GM19452 (cell line): ENCODE measurements at regions not wholly inside any gene's neighbourhood (a gene's known extent, or its start where the extent isn't known, plus 50 kb on each side); places are given as distances from the start of the nearest gene placed in this dataset.

Experiments used
- ATAC-seq: cut with Tn5 transposase; IDR thresholded peaks from one replicate; pipeline ENCODE4 v1.9.1; 2021; ENCODE audit not compliant: unreplicated experiment

DNA sequence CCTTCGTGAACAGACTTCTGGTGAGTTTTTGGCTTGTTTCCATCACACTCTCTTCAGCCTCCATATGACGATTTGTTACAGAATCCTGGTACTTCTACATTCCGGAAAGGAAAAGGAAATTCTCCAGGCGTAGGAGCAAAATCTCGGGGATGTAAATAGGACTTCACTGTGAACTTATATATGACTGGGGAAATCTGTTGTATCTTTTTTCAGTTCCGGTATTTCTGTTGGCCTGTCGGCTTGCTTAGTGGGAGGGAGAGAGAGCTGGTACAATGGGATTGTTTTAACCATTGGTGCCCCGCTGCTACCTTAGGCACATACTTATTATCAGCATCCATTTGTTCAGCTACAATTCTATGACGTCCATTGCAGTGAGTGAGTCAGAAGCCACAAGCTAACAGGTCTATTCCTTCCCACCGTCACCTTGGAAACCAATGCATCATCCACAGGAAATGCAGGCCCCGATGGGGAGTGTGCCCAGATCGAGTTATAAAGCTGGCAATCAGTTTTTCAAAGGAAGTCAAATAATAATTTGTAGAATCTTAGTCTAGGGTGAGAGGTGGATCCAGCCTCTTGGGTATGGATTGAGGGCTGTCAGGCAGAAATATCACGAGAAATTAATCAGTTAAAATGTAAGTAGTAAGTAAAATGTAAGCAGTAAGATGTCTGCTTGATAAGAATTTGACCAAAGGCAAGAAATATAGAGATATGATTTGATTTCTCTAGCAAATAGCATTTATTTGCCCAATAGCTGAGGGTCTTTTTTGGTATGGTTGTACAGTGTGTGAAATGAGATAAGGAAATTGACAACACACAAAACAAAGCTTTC lies 92.0 kb upstream of the MKLN1 start:
- ATAC-seq = no peak

DNA sequence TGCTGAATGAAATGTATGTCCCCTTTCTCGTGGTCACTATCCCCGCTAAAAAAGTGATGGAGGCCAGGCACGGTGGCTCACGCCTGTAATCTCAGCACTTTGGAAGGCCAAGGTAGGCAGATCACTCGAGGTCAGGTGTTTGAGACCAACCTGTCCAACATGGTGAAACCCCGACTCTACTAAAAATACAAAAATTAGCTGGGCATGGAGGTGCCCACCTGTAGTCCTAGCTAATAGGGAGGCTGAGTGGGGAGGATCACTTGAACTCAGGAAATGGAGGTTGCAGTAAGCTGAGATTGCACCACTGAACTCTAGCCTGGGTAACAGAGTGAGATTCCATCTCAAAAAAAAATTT lies 91.4 kb upstream of the MKLN1 start:
- no peak for ATAC-seq

DNA sequence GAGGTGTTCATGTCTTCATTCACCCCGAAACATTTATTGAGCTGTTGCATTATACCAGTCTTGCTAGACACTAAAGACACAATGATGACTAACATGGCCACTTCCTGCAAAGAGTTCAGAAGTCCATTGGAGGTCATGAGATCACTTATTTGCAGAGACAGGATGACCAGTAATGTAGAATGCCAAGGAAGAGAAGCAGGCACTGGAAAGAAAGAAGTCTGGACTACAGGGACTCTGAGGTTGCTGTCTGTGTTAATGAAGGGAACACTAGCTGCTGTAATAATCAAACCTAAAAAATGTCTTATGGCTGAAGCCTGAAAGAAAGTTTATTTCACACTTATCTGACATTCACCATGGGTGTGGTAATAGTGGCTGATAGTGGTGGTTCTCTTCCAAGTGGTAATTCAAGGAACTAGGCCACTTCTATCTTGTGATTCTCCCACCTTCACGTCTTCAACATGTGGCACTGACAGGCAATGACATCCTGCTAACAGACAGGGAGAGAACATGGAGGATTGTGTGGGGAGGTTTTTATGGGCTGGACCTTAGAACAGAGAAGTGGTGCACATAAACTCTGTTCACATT lies 89.2 kb upstream of the MKLN1 start:
- no peak for ATAC-seq

DNA sequence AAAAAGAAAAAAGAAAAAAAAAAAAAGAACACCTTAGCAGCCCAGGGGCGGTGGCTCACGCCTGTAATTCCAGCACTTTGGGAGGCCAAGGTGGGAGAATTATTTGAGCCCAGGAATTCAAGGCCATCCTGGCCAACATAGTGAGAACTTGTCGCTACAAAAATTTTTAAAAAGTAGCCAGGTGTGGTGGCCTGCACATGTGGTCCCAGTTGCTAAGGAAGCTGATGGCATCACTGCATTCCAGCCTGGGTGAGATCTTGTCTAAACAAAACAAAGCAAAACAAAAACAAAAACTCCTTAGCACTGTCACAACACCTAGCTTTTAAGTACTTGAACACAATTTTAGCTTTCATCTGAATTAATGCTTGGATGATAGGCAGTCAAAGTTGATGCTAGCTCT lies 86.3 kb upstream of the MKLN1 start:
- no peak for ATAC-seq

DNA sequence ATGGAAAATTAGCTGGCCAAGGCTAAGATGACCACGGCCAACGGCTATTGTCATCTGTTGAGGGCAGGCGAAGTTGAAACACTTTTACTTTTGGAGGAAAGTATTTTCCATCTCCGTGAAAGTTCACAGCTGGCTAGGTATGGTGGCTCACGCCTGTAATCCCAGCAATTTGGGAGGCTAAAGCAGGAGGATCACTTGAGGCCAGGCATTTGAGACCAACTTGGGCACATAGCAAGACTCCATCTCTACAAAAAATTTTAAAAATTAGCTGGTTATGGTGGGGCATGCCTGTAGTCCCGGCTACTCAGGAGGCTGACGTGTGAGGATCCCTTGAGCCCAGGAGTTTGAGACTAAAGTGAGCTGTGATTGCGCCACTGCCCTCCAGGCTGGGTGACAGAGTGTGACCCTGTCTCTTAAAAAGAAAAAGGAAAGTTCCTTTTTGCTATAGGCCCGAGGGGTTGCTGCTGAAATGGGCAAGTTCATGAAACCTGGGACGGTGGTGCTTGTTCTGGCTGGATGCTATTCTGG lies 85.5 kb upstream of the MKLN1 start:
- ATAC-seq = no peak

DNA sequence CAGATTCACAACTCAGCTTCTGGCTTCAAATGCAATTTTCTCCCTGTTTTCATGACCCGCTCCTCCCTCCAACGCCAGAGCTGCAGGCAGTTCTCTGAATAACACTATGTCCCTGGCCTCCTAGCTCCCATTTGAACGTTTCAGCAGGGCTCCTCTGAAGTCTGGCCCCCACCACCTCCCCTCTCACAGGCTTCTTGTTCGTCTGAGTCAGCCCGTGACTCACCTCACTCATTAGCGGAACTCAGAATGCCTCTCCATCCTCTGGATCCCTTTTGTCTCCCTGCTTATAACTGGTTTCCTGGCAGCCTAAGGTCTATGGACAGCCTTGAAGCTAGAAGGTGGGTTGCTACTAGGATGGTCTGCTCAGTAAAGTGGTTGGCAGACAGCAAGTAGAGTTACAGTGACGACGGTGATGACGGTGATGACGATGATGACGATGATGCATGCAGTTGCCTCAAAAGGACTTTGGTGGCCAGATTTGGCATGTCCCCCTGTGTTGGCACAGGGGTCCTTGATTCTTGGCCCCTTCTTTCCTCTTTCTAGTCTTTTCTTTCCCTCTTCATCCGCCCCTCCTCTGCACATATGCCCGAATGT lies 83.3 kb upstream of the MKLN1 start:
- ATAC-seq = no peak

DNA sequence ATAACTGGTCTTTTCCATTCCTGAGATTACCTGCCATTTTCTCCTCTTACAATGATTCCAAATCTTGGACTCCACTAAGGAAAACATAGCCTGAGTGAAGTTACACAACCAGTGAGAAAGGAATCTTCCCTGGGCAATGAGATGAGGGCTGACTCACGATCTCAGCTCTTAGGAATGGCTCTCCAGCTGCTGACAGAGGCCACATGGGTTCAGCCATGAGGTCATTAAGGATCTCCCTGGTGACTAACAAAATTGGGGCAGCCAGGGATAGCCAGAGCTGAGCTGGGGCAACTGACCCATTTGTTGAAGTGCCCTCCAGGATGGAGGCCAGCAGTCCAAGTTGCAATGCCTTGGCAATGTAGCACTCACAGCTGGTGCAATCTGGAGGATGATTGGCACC lies 78.7 kb upstream of the MKLN1 start:
- no peak for ATAC-seq

DNA sequence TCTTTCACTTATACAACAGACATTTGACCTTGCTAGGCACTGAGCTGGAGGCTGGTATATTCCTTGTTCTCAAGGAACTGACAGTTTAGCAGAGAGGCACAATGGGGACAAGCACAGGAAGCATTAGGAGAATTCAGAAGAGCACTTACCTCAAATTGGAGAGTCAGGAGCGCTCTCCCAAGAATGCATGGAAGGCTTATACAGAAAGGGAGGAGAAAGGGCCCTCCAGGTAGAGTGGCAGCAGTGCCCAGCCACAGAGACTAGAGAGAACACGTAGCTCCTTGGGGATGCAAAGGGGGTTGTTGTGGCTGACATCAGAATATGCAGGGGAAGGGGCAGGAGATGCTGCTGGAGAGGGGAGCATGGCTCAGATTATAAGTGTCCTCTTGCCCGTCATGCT lies 78.2 kb upstream of the MKLN1 start:
- ATAC-seq = no peak

DNA sequence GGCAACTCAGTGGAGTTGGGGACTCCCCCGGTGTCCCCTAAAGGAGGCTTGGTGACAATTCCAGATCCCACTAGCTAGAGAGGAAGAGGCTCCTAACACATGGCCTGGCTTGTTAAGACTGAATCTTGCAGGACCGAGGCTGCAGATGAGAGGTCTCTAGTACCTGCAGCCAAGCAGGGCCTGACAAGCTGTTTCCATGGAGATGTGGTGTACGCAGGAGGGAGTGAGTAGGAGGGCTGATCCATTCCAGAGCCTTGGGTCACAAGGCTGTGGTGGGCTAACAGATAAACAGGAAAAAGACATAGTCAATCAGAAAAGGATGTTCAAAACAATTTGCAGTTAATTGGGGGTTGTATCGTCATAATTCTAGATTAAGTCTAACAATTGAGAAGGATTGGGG lies 77.3 kb upstream of the MKLN1 start:
- ATAC-seq = no peak

DNA sequence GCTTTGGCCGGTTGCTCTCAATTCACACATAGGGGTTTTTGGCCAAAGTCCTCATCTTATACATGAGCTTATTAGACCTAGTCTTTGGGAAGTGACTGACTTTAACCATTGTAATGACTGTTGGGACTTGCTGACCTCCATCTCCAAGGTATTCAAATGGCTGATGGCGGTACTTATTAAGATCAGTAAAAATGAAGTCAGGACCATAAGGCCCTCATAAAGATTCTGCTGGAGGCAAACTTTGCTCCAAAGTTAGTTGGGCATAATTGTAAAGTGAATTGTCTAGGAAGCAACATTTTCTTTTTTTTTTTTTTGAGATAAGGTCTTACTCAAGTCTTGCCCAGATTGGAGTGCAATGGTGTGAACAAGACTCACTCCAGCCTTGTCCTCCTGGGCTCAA lies 76.3 kb upstream of the MKLN1 start:
- ATAC-seq = no peak

DNA sequence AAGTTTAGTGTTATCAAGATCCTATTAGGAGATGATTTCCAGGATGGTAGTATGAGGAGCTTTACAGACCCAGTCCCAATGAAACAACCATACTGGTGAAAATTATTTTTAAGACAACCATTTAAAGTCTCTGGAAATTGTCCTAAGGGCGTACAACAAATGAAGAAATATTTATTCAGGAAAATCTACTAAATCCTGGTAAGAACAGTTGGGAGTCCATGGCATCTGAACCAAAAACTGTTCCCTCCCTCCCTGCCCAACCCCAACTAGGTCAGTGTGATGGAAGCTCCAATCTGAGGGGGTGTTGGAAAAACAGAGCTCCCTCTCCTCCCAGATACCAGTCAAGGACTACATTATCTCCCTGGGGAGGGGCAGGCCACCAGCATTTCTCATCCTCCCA lies 74.7 kb upstream of the MKLN1 start:
- ATAC-seq = no peak

DNA sequence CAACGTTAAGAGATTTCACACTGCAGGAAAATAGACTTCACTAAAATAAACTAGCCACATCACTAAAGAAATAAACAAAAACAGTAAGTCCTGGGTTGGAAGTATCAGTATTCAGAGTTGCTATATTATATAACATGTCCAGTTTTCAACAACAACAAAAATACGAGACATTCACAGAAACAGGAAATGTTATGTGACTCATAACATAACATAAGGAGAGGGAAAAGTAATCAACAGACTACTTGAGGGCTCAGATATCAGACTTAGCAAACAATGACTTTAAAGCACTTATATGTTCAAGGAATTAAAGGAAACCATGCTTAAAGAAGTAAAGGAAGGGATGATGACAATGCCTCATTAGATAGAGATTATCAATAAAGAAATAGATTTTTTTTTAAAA lies 73.5 kb upstream of the MKLN1 start:
- ATAC-seq = no peak

DNA sequence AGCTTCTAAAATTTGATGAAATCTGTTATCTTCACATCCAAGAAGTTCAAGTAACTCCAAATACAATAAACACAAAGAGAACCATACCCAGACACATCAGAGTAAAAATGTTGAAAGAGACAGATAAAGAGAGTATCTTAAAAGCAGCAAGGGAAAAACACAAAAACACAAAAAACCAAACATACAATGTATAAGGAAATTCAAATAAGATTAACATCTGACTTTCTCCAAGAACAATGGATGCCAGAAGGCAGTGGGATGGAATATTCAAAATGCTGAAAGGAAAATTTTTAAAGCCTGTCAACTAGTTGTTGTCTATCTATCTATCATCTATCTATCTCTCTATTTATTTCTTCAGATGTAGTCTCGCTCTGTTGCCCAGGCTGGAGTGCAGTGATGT lies 72.4 kb upstream of the MKLN1 start:
- ATAC-seq = no peak

DNA sequence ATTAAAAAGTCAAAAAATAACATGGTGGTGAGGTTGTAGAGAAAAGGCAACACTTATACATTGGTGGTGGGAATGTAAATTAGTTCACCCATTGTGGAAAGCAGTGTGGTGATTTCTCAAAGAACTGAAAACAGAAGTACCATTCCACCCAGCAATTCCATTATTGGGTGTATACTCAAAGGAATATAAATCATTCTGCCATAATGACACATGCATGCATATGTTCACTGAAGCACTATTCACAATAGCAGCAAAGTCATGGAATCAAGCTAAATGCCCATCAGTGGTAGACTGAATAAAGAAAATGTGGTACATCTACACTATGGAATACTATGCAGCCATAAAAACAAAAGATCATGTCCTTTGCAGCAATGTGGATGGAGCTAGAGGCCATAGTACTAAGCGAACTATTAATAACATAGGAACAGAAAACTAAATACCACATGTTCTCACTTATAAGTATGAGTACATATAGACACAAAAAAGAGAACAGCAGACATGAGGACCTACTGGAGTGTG lies 66.1 kb upstream of the MKLN1 start:
- ATAC-seq = no peak

DNA sequence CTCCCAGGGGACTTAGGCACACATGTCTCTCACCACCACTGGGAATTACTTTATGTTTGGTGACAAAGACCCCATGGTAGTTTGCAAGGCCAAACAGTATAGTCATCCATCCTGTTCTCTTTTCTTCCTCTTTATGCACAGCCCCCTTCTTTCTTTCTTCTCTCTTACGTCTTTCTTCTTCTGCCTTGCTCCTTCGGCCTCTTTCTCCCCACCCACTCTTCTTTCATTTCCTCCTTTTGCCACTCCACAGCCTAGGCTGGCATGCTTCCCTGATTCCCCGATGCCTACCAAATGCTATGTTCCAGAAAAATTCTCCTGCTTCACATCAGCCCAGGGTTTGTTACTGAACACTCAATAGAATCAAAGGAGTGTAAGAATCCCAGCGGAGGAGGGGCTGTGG lies 62.4 kb upstream of the MKLN1 start:
- no peak for ATAC-seq

DNA sequence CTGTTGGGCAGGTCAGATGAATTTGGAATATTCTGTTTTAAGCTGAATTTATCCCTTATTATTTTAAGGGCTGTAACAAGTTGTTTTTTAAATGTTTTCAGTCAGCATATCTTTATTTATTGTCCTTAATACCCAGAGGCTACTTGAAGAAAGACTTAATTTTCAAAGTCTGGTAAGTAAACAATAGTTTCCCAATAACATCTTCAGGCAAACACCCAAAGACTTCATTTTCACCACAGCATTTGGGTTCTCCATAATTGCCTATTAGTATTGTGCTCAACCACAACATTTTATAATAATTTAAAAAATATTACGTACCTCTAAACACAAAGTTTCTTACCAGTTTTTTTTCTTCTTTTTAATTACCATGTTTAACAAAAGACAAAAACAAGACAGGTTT lies 60.0 kb upstream of the MKLN1 start:
- ATAC-seq = no peak

DNA sequence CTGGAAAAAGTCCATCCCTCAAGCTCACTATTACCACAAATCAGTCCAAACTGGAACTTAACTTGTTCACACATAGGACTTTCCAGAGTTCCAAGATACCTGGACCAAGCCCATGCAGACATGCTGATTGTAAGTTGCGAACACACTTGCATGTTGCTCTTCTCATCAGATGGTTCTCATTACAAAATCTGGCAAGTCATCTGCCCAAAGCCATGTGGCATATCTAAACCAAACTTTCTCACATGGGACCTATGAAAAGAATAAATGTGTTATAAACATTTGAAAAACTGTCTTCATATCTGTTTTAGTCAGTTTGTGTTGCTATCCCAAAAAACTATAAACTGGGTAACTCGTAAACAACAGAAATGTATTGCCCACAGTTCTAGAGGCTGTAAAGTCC lies 58.8 kb upstream of the MKLN1 start:
- ATAC-seq = no peak

DNA sequence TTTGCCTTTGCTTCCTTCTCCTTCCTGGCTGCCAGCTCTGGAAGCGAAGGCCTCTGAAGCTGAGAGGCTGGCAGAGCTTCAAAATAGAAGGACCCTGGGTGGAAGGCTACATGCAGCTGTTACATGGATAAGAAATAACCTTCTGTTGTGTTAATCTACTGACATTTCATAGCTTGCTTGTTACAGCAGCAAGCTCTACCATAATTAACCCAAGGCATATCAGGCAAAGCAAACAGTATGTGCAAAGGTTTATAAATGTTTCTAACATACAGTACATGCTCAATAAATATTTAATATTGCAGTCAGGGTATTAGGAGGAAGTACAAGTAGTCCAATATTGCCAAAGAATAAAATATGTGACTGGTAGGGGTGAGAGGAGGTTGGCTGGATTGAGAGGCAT lies 55.6 kb upstream of the MKLN1 start:
- ATAC-seq = no peak

DNA sequence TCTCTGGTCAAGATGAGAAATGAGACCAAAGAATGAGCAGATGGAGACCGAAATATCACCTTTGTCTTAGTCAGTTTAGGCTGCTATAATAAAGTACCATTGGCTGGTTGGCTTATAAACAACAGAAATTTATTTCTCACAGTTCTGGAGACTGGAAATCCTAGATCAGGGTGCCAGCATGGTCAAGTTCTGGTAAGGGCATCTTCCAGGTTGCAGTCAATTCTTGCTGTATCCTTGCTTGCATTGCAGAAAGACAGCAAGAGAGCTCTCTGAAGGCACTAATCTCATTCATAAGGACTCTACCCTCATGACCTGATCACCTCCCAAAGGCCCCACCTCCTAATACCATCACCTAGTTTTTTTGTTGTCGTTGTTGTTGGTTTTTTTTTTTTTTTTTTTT lies 52.7 kb upstream of the MKLN1 start:
- no peak for ATAC-seq

DNA sequence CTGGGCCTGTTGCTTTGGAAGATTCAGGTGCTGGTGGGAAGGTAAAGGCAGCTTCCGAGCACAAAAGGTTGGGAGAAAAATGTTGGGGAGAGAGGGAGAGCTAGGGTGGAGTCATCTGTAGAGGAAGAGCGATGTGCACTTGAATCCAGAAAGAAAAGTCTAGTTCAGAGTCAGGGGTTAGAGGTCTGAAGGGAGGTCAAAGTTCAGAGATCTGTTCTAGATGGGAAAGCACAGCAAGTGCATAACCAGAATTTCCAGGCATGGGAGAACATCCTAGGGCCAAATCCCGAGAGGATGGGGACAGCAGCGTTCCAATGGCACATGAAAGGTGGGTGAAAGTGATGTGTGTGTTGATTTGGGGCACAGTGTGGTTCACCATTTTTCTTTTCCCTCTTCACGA lies 51.5 kb upstream of the MKLN1 start:
- no peak for ATAC-seq

DNA sequence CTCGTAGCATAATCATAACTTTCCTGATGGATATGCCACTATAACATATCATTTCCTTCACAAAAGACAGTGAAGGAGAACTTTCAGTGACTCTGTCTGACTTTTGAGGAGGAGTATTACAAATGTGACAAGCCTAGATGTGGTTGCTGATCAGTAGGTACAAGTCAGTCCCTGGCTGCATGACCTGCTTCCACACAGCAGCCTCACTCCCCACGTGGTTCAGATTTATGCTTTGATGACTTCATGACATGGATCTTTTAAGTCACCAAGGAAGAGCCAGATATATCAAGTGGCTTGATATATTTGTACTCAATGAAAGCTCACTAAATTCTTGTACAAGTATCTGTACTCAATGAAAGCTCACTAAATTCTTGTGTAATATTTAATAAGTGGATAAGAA lies 50.9 kb upstream of the MKLN1 start:
- ATAC-seq = no peak
